Thoracic aorta (tissue), 2 donors: ENCODE measurements at regions not wholly inside any gene's neighbourhood (a gene's known extent, or its start where the extent isn't known, plus 50 kb on each side); places are given as distances from the start of the nearest gene placed in this dataset.

ENCODE experiments used
- ATAC-seq: fragments of 150-250 bp; one replicate; pipeline ENCODE4 v1.8.0; 2017; ENCODE audit warnings: low read depth; ENCODE audit not compliant: insufficient number of reproducible peaks, low FRiP score
- DNase-seq: peaks from one replicate; pipeline ENCODE4 v3.0.0-alpha.2; 2020; ENCODE audit warnings: low spot score
- H3K27ac ChIP-seq, 2 donors: fragments of 200-600 bp; sonication (generic); 1 replicate in 1 of 2; 2 replicates in 1 of 2; pipeline ENCODE4 v1.5.1; 2016; ENCODE audit warnings: mild to moderate bottlenecking in 2 of 2, moderate library complexity in 2 of 2
- H3K27me3 ChIP-seq: fragments of 200-600 bp; sonication (generic); replicated peaks from 2 replicates; pipeline ENCODE4 v1.6.0; 2016; ENCODE audit warnings: mild to moderate bottlenecking; ENCODE audit not compliant: insufficient read depth
- H3K36me3 ChIP-seq: fragments of 200-600 bp; sonication (generic); one replicate; pipeline ENCODE4 v1.5.1; 2016
- H3K4me1 ChIP-seq, 2 donors: fragments of 200-600 bp; sonication (generic); 1 replicate in 1 of 2; 2 replicates in 1 of 2; pipeline versions ENCODE4 v1.5.1 to v1.6.0; 2016; ENCODE audit warnings: low read depth in 2 of 2, mild to moderate bottlenecking in 1 of 2; ENCODE audit not compliant: control insufficient read depth in 1 of 2
- H3K4me3 ChIP-seq: fragments of 200-600 bp; sonication (generic); 2 replicates; pipeline ENCODE4 v1.5.1; 2016; ENCODE audit warnings: mild to moderate bottlenecking
- H3K9me3 ChIP-seq: fragments of 200-600 bp; sonication (generic); 2 replicates; pipeline ENCODE4 v1.5.1; 2016
- CTCF ChIP-seq: fragments of 200-600 bp; sonication (generic); IDR thresholded peaks from one replicate; pipeline ENCODE4 v1.5.1; 2019; ENCODE audit warnings: antibody characterized with exemption

GRCh38 chr3:70393881-70394612 is 81.6 kb upstream of the MDFIC2 start:
- no peaks in the 10 kb centered on the region for H3K4me1 ChIP-seq
- no peaks in the 10 kb centered on the region for H3K36me3 ChIP-seq
- no peaks in the 10 kb centered on the region for H3K9me3 ChIP-seq
- ATAC-seq (no peak), DNase-seq (no peak)
- no peak overlapping the region for H3K4me3 ChIP-seq
- H3K27me3 ChIP-seq, result no peaks in the 10 kb centered on the region
- TF ChIP-seq CTCF, result no peak
- no peak overlapping the region for H3K27ac ChIP-seq

DNA sequence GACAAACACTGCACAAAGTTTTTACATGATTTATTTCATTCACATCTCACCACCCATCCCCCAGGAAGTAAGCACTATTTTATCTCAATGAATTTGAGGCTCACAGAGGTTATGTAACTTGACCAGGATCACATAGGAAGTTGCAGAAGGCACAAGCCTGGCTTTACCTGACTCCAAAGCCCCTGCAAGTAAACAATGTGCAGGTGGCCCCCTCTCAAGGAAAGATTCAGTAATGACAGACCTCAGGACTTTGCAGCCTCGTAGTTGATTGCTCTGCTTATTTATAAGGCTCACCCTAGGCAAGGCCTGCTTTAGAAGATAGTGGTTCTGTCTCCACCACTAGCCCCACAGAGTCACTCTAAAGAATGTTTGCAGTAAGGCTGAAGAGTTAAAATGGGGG is 79.8 kb upstream of the MDFIC2 start:
- no peak for ATAC-seq
- no peak for TF ChIP-seq CTCF
- H3K36me3 ChIP-seq, result no peaks in the 10 kb centered on the region

DNA sequence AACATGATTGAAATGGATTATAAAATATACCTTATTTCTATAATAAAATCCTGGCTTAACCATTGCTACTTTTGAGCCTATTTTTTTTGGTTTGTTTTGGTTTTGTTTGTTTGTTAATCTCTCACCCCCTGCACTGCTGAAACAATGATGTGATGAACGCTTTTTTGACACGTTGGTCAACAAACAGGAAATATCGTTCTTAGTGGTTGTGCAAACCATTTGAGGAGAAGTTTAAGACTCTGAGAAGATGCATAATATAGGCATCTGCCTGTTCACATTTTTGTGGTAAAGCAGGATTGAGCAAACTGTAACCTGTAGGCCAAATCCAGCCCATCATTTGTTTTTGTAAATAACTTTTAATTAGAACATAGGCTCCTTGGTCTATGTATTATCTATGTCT is 75.5 kb upstream of the MDFIC2 start:
- H3K9me3 ChIP-seq, result no peaks in the 10 kb centered on the region
- H3K27me3 ChIP-seq, result no peaks in the 10 kb centered on the region
- DNase-seq (no peak), ATAC-seq (no peak)
- H3K4me1 ChIP-seq, result peaks cover 0 to 5% of the 10 kb centered on the region in 2 donors
- H3K27ac ChIP-seq, result no peak overlapping the region
- H3K36me3 ChIP-seq, result no peaks in the 10 kb centered on the region
- no peak for TF ChIP-seq CTCF
- H3K4me3 ChIP-seq, result no peak overlapping the region

More for the DNA sequence above, 79.8 kb upstream of the MDFIC2 start:
- Histone ChIP-seq H3K27ac (no peak overlapping the region), H3K27me3 (no peaks in the 10 kb centered on the region), H3K9me3 (no peaks in the 10 kb centered on the region), H3K4me1 (no peaks in the 10 kb centered on the region), H3K4me3 (no peak overlapping the region)
- DNase-seq, result no peak

DNA sequence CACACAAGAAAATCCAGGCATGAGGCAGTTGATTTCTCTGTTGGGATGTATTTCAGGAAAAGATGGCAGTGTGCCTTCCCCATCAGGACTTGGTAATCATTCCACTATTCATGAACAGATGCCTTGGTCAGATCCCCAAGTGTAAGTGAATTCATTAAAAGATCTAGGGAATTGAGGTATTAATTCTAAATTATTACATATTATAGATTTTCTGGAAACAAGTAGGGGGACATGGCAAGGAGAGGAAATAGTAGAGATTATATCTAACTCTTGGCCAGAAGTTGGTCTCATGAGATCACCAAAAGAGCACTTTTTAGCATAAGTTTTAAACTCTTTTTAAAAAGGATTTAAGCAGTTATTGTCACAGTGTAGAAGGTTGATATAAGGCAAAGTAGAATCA is 74.4 kb upstream of the MDFIC2 start:
- DNase-seq (no peak), ATAC-seq (no peak)
- H3K27ac ChIP-seq, result no peak overlapping the region
- H3K4me3 ChIP-seq, result no peak overlapping the region
- peaks cover 0 to 5% of the 10 kb centered on the region in 2 donors for H3K4me1 ChIP-seq
- no peaks in the 10 kb centered on the region for H3K36me3 ChIP-seq
- no peak for TF ChIP-seq CTCF
- no peaks in the 10 kb centered on the region for H3K27me3 ChIP-seq
- no peaks in the 10 kb centered on the region for H3K9me3 ChIP-seq

DNA sequence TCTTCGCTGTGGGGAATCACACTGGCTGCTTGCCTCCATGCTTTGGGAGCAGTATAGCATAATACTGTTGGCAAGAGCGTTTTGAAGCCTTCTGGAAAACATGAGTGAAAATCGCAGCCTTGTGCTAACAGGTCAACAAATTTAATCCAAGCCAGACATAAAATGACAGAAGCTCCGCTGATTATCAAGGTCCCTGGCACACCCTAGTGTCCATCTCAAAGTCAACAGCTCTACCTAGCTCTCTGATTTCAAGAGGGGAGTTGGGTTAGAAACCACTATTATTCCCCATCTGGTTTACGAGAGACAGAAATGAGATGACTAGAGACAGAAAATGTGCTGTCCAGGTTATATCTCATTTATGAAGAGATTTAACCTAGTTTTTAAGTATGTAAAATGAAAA is 73.6 kb upstream of the MDFIC2 start:
- H3K4me1 ChIP-seq, result peaks cover 0 to 5% of the 10 kb centered on the region in 2 donors
- H3K9me3 ChIP-seq, result no peaks in the 10 kb centered on the region
- no peaks in the 10 kb centered on the region for H3K27me3 ChIP-seq
- ATAC-seq, result no peak
- H3K27ac ChIP-seq, result no peak overlapping the region
- no peak overlapping the region for H3K4me3 ChIP-seq
- DNase-seq, result no peak
- TF ChIP-seq CTCF, result no peak
- no peaks in the 10 kb centered on the region for H3K36me3 ChIP-seq
